Esophagus mucosa (tissue), 1 donor: ENCODE measurements at regions not wholly inside any gene's neighbourhood (a gene's known extent, or its start where the extent isn't known, plus 50 kb on each side); places are given as distances from the start of the nearest gene placed in this dataset.
A peak's percentile ranks its signal among the peaks of the same experiment; 100 is the strongest.

Experiments
- ATAC-seq: fragments of 200-7000 bp; cut with Tn5 transposase; one replicate; pipeline ENCODE4 v1.9.1; 2020
- donor health status: DM: yes; HTN: yes; CAD: no.

DNA sequence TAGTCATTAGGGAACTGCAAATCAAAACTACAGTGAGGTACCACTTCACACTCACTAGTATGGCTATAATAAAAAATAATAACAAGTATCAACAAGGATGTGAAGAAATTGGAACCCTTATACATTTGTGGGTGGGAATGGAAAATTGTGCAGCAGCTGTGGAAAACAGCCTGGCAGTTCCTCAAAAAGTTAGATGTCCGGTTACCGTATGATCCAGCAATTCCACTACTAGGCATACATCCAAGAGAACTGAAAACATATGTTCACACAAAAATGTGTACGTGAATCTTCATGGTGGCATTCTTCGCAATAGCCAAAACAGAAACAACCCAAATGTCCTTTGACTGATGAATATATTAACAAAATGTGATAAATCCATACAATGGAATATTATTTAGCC lies 187.9 kb upstream of the LYSMD4 start:
- ATAC-seq, result no peak

DNA sequence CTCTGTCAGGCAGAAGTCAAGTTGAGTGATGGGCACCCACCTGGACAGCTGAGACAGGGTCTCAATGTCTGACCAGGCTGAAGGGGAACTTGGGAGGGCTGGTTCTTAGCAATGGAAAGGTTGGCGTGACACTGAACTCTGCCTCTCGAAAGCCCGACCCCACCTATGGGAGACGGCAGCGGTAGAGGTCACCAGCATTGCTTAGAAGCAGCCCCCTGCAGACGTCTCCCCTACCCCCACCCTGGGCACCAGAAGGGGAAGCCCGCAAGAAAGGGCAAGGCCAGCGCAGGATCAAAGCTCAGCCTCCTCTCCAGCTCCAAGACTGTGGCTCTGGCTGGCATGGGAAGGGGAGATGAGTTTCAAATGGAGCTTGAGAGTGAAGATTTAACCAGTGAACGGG lies 184.8 kb upstream of the LYSMD4 start:
- ATAC-seq, result no peak

DNA sequence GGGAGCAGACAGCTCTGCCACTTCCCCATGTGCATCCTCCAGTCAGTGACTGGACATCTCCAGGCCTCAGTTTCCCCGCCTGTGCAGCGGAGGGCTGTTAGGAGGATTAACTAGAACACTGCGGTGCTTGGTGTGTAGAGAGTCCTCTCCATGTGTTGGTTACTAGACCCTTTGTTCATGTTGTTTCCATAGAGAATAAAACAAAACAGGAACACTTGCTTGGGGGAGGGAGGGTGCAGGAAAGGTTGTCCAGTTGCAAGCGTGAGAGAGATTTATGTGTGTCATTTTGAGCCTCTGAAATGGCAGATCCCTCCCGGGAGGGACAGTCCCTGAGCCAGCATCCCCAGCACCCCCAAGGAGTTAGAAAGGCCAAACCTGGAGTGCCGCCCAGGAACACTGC lies 184.0 kb upstream of the LYSMD4 start:
- no peak for ATAC-seq

DNA sequence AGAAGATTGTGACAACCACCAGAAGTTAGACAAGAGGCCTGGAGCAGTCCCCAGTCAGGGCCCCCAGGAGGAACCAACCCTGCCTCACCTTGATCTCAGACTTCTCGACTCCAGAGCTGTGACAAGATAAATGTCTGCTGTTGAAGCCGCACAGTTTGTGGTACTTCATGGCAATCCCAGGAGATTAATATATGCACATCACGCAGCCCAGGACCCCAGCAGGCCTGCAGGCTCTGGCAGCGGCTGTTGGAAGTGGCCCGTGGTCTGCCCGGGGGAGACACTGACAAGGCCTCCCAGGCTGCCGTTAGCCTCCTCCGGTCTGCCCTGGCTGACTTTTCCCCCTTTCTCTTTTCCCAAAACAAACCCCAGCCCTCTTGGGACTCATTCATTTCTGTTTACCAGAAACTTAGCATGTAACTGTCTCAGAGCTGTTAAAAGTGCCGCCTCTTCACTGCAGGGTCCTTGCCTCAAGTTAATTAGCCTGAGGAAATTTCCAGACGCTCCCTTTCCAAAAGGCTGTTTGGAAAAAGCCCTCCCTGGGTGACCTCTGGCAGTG lies 183.5 kb upstream of the LYSMD4 start:
- ATAC-seq, result no peak

DNA sequence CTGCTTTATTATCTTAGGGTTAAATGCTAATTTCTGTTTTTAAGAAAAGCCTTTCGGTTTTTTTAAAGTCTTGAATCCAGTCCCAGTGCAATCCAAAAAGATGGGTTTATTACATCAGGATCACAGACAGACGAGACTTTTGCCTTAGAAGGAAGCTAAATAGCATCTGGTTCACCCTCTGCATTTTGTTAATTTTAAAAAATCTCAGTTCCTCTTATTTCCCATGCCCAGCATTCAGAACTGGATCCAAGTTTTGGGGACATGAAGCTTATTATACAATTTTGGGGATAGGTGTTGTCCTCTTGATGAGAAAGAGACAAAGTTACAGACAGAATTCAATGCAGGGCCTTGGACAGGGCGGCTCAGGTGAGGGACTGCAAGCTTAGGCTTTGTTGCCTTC lies 181.5 kb upstream of the LYSMD4 start:
- no peak for ATAC-seq

DNA sequence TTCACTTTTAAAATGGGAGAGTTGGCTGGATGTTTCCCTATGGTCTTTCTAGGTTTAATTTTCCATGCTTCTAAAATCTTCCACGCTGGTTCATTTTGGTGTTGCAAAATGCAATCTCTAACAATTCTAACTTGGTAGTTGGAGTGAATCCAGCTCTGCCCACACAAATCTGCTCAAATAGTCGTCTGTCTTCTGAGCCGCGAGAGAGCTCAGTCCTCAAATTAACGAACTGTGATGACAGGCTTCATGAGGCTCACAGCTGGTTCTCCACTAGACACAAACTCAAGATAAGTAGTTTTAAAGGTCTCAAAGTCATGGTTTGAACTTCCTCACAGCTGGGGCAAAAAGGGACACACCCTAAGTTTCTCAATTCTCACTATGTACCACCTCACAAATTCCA lies 178.6 kb upstream of the LYSMD4 start:
- no peak for ATAC-seq

DNA sequence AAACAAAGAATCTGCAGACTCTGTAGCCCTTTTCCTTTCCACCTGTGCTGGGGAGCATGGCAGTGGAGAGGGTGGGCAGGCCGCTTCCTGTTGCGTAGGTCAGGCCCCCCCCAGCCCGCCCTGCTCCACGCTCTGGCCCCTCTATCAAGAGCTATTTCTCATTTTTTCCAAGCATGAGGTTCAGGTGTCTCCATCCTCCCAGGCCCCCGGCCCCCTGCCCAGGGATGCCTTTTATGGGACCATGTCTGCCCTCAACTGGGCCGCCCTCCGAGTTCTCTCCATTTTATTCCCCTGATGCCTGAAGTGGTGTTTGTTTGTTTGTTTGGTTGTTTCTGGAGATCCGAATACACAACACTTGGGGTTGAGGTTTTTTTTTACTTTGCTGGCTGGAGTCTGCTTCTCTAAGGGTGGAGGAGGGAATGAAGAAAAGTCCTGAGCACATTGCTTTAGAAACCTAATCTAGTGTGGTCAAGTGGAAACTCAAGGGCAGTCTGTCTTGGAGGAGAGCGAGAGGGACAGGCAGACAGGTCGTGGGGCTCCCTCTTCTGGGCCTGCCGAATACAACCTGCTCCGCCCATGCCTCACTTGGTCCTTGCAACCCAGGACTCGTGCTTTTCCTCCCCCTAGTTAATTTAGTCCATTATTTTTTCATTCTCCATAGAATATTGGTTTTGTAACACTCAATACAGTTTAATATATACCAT lies 176.5 kb upstream of the LYSMD4 start:
- no peak for ATAC-seq

DNA sequence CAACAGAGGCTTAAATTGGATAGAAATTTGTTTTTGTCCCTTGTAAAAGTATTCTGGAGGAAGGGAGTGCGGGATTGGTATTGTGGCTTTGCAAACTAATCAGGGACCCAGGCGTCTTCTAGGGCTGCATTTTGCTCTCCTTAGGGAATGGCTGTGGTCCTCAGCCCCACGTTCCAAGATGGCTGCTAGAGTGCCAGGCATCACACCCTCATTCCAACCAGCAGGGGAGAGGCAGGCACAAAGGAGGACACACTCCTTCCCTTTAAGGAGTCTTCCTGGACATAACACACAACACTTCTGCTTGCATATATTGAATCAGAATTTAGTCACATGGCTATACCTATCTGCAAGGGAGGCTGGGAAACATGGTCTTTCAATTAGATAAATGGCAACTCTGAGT lies 174.5 kb upstream of the LYSMD4 start:
- no peak for ATAC-seq

DNA sequence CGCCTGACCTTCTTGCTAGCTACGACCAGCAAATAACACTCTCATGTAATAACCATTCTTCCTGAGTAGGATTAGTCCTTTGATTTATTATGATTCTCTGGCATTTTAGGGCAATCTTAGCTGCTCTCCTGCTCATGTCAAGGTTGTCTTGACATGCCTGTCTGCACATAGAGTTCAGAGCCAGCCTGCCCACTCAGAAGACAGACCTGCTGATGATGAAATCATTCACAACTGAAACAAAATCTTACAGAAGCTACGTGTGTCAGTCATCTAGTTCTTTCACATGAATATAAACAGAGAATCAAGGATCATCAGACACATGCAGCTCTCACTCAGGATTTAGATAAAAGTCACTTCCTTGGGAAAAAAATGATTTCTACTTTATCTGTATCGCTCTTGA lies 173.6 kb upstream of the LYSMD4 start:
- ATAC-seq, result peak; percentile 33

DNA sequence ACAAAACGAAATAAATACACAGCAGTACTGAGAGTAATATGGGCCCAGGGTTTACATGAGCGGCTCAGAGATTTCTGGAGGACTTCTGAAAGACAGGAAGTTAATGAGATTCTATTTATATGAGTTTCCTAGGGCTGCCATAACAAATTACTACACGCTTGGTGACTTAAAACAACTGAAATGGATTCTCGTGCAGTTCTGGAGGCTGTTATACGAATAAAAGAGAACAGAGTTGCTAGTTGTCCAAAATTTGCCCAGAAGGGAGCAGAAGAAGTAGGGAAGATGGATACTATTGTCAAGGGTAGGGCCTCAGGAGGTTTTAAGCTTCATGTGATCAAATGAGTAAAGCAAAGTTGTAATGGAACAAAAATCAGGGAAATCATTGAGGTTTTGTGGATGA lies 173.1 kb upstream of the LYSMD4 start:
- ATAC-seq, result no peak

DNA sequence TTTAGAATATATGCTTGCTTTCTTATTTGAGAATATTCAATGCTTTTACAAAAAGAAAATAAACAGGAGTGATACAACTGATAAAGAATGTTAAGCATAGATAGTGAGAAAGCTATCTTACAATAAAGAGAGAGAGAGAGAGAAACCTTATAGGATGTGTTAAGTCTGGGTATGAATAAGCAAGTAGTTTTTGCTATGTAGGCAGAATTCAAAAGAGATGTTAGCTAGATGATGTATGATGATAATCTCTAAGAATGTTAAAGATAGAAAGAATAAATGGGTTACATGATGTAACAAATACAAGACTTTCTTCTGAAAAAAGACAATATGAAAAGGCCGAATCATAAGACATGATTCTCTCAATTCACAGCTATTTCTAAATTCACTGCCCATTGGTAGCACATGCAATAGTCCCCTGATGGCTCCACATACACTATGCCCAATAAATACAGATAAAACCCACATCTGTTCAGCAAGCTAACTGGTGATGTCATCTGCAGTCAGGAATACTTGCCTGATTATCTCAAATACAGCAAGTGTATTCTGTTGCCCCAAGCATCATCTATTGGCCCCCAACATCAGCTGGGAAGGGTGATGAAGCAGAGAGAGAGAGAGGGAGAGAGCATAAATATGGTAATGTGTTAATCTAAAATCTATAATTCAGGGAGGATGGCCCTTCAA lies 169.2 kb upstream of the LYSMD4 start:
- no peak for ATAC-seq

DNA sequence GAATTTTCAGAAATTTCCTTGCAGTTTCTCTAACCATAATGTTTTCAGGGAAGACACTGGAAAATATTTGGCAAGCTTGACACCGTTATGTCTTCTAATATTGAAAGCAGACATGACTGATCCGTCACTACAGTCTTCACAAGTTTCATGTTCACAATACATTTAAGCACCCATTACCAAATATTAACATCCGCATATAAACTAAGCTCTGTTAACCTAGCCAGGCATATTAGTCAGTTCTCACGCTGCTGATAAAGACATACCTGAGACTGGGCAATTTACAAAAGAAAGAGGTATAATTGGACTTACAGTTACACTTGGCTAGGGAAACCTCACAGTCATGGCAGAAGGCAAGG lies 162.7 kb upstream of the LYSMD4 start:
- no peak for ATAC-seq

DNA sequence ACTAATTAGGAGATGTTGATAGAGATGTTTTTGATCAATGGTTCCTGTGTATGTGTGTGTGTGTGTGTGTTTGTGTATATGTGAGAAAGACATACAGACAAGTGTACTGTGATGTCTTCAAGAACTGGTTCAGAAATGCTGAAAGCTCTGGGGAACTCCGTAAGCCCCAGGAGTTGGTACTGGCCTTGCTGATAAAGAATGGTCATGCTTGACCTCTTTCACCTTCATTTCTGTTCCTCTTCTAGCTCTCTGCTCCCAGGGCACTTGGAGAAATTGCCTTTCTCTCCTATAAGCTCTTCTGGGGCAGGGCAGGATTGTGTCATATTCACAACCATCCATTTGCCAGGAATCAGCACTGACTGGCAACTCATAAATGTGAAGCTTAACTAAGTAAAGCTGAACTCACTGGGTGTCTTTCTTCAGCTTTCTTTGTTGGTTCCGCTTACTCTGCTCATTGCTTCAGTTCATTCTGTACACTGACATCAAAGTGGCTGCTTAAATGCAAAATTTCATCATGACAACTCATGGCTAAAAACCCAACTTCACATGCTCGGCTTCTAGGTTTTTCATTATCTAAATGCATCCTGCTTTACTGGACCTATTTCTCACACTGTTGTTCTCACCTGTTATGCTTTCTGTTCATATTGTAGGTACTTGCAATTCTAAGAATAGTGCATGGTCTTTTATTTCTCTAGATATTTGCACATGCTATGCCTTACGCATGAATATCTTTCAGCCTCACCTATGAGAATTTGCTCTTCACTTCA lies 162.1 kb upstream of the LYSMD4 start:
- ATAC-seq, result no peak

DNA sequence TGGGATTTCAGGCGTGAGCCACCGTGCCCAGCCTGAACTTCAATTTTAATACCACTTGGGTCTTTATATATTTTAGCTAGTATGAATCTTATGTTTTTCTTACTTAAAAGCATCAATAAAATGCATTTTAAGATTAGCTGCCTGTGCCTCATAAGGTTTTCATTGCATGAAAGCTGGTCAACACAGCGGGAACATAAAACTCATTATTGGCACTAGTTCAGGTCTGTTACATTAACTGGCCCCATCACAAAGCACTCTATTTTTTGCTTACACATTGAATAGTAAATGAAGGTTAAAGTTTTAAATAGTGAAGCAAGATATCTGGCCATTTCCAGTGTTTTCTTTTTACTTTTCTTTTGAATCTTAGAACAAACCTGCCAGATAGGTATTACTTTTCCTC lies 145.6 kb upstream of the LYSMD4 start:
- no peak for ATAC-seq

DNA sequence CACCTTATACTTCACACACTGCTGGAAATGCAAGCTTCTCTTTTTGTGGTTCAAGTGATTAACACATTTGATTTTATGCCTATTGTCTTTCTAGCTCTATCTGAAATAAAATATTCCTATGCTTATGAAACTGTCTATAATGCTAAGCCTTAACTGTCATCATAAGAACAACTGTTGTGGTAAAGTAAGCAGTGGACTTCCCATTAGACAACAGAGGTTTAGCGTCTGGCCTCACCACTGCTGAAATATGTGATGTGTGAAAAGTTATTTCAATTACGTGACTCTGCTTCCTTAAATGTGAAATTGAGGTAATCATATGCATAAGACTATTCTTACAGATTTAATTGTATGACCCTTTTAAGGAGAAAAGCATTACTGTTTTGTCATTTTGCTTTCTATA lies 140.2 kb upstream of the LYSMD4 start:
- ATAC-seq, result no peak

DNA sequence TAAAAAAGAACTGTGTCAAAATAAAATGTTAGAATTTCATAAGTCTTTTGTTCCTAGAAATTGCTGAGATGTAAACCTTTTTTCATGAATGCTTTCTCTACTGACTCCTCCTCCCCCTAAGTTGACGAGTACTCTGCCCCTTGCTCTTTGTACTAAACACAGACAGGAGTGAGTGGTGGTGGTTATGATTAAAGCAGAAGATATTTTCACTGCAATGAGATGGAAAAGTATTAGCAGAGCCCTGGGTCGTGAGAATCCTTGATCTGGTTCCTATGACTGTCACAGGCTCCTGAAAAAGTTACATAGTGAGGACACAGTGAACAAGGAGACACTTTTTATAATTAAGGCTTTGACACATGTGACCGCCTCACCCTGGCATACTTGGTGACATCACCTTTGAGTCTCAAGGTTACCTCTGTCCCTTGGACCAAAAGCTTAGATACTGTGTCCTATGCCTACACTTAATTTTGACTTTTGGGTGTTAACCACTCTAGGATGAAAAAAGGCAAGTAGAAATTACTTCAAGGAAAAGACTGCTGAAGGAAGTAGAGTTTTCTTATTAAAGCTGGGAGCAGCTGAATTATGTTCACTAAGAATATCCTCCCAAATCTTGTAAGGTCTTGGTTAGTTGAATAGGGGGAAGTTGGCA lies 130.4 kb upstream of the LYSMD4 start:
- no peak for ATAC-seq

DNA sequence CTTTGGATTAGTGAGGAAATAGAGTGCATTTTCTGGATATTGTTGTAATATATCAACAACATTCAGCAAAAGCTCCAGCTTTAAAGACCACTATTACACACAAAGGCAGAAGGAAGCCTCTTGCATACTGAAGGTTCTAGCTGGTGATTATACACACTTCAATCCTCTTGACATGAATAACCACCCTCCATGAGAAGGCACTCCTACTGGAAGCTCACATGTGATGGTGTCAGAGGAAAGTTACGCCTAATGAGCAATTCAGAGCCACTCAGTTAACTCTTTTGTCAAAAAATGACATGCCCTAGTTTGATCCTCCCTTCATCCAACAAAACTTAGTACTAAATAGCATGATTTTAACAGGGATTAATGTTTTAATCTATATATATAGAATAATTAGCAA lies 124.6 kb upstream of the LYSMD4 start:
- no peak for ATAC-seq

DNA sequence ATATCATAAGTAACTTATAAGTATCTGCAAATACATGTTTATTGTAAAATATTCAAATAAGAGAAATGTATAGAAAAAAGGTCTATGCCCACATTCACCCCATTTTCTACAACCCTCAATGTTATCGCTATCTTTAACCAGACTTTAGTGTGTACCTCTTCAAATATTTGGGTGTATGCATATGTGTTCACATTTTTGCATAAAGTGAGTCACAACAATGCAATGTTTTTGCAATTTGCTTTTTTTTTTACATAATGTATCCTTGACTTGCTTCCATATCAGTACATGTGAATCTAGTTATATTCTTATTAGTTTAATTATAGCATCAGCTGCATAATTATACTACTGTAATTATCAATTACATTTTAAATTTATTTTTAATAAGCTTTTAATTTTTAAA lies 117.3 kb upstream of the LYSMD4 start:
- ATAC-seq, result no peak

DNA sequence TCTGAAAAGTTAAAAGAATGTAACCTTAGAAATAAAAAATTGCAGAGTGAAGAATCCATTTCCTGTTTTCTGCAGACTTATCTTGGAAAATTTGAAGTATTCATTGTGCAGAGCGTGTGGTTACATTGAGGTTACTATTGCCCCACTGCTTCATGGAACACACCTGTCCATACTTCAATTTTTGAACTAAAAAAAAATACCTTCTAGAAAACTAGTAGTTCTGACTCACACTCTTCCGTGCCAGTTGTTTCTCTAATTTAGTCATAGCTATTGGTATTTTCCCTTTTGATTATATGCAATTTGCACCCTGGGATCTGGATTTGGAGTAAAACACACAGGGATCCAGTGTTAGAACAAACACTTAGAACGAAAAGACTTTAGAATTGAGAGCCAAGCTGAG lies 111.8 kb upstream of the LYSMD4 start:
- ATAC-seq, result no peak

DNA sequence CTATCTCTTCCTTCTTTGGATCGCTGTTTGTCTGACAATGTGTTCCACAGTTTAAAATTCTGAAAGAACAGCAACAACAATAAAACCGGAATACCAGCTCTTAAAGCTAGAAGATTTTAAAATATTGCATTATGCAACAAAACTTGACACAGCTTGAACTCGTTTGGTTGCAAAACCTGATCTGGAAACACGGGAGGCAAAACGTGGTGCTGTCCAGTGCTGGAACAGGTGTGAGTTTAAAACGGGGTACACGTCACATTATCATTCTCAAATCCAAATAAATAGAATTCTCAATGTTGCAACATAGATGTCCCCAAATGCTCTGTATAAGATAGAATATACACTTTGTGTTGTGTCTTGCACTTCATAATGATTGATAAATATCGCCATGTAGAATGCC lies 110.9 kb upstream of the LYSMD4 start:
- no peak for ATAC-seq

DNA sequence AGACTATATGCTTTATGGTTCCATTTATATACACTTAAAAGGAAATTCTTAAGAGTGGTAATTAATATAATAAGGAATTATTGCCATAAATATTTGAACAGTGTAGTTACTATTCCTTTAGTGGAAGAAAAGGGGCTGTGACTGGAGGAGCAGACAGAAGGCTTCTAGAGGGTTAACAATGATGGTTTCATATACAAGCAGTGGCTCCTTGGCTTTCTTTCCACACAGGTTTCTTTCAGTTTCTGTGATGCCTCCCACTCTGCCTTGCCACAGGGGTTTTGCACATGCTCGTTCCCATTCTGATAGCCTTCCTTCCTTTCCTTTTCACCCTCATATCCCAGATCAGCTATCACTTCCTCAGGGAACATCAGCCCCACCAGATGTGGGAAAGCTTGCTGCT lies 108.8 kb upstream of the LYSMD4 start:
- no peak for ATAC-seq

DNA sequence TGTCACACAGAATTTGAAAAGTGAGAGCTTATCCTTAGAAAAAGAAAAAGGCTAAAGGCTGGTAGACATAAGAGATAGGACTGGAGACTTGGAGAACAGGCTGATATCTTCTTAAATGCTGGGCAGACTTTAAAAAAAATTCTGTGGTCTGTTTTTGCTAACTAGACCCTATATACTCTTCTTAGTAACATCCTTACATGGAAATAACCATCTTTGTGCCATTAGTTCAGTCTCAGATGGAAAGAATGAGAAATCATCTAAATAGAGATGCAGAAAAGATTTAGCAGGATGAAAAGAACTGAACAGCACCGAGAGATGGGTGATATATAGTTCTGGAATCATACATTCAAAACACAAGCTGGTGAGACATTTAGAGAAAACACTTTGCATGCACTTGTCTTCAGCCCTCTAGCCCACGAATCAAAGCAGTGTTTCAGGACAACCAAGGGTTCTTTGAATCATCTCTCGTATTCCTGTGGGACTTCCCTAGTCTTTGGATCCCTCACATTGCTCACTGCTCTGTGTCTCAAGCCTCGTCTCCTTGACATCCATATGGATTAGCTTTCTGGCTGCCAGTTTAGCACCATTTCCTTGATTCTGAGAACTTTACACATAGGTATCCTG lies 93.0 kb upstream of the LYSMD4 start:
- no peak for ATAC-seq

DNA sequence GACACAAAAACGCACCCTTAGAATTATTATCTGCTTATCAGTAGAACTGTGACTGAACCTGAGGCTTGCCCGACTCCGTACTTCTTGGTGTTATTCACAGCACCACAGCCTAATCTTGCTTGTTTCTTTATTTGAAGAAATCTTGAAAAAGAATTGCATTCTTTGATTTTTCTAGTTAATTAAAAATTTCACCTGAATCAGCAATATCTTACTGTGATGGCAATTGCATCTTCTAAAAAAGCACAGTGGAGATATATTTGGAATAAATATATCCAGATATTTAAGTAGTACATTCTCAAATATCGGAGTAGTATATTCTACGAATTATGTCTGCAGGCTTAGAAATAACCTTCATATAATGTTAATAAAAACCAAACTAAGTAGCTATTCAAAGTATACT lies 90.1 kb upstream of the LYSMD4 start:
- ATAC-seq, result no peak
